ENCODE measurements at regions not wholly inside any gene's neighbourhood (a gene's known extent, or its start where the extent isn't known, plus 50 kb on each side); places are given as distances from the start of the nearest gene placed in this dataset.

DNA sequence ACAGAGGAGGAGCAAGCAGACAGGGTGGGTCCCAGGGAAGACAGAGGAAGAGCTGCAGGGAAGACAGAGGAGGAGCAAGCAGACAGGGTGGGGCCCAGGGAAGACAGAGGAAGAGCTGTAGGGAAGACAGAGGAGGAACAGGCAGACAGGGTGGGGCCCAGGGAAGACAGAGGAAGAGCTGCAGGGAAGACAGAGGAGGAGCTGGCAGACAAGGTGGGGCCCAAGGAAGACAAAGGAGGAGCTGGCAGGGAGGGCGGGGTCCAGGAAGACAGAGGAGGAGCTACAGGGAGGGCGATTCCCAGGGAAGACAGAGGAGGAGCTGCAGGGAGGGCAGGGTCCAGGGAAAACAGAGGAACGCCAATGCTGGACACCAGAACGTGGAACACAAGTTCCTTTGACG is 66.5 kb downstream of the PLXNA1 start:
- no peak for DNase-seq

DNA sequence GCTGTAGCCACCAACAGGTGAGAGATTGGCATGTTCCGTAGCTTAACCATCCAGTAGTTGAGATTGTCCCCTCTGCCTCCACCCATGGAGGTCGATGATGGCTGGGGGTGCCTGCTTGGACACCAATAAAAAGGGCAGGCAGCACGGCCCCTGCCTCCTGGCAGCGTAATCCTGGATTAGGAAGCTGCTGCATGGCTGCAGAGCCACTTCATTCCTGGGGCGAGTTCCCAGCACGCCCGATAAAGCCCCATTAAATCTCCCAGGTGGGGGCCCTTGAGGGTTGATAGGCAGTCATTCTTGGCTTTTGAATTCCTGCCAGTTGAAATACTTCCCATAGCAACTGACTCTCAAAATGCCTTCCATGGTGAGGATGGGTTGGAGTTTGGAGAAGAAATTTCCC is 67.8 kb downstream of the PLXNA1 start:
- no peak for DNase-seq

DNA sequence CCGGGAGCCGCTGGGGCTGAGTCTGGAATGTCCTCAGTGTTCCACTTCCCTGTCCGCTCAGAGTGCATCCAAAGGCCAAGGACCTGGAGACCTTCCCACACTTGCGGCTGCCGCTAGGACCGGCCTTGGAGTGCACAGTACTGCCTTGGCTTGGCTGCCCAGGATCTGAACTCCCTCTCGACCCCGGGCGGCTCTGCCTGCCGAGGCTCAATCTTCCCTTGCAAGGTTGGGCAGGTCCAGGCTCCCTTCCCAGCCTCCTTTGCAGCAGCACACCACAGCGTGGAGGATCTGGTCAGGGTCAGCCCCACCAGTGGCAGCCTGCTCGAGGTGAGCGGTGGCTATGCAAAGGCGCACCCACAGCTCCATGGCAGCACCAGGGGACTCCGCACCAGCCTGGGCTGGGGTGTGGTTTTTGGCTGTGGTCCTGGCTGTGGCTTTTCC is 69.2 kb downstream of the PLXNA1 start:
- no peak for DNase-seq

DNA sequence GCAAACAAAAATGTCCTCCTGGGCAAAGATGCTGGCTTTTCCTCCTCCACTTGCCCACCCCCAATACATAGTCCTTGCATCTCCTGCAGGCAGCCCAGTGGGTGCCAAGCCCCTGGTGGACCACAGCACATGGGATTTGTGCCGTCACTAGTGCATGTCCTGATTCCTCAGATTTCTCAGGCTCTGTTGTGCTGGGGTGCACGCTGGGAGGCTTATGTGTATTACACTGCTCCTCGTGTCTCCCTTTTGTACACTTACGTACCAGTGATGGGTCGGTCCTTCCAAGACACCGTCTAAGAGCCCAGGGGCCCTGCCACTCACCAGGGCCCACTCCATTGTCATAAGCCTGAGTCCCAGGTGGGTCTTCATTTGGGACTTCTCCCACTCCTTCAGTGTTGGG is 70.1 kb downstream of the PLXNA1 start:
- no peak for DNase-seq

DNA sequence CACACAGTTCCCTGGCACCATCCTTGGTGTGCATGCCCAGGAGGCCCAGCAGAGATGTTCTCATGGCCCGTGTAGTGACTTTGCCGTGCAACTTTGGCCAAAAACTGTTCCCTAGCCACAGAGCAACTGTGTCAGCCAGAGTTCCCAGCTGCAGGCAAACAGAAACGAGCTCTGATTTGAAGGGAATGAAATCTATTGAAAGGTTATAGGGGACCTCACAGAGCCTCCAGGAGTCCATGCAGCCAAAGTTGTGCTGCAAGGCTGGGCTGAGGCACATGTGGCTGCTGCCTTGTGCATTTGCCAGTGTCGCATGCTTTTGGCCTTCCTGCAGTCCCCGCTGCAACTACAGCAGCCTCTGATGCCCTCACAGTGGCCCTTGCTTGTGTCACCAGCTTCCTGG is 70.5 kb downstream of the PLXNA1 start:
- no peak for DNase-seq

DNA sequence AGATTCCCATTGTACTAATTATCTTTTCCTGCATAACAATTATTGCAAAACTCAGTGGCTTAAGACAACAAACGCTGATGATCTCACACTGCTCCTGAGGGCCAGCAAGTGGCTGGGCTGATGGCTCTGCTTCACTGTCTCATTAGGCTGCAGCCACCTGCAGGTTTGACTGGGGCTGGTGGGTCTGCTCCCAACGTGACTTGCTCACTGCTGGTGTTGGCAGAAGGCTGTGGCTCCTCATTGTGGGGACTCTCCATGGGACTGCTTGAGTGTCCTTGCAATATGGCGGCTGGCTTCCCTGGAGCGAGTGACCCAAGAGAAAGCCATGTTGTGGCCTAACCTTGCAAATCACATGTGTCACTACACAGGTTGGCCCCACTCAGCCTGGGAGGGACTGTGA is 71.1 kb downstream of the PLXNA1 start:
- DNase-seq, result peak; percentile 4

DNA sequence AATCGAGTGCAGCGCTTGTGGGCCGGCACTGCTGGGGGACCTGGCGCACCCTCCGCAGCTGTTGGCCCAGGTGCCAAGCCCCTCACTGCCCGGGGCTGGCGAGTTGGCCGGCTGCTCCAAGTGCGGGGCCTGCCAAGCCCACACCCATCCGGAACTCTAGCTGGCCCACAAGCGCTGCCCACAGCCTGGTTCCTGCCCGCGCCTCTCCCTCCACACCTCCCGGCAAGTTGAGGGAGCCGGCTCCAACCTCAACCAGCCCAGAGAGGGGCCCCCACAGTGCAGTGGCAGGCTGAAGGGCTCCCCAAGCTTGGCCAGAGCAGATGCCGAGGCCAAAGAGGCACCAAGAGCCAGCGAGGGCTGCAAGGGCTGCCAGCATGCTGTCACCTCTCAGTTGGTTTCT is 73.4 kb downstream of the PLXNA1 start:
- no peak for DNase-seq

DNA sequence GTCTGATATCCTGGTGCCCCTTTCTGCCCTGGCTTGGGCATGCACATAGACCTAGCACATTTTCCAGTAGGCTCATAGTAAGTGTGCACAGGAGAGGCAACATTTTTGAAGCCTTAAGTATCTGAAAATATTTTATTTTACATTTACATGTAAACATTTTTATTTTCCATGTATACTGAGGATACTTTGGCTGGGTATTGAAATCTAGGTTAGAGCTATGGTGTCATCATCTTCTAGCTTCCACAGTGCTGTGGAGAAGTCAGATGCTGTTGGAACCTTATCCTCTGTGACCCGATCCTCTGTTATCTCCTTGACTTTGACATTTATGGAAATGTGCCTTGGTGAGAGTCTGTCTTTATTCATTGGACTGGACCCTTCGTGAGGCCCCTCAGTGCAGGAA is 74.1 kb downstream of the PLXNA1 start:
- no peak for DNase-seq

DNA sequence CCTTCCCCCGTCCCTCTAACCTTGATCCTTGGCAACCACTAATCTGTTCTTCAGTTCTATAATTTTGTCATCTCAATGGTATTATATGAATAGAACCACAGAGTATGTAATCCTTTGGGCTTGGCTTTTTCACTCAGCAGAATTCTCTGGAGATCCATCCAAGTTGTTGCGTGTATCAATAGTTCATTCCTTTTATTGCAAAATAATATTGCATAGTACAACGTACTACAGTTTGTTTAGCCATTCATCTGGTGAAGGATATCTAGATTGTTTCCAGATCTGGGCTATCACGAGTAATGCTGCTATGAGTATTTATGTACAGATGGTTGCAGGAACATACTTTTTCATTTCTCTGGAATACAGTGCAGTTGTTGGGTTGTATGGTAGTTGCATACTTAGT is 76.2 kb downstream of the PLXNA1 start:
- DNase-seq, result no peak

DNA sequence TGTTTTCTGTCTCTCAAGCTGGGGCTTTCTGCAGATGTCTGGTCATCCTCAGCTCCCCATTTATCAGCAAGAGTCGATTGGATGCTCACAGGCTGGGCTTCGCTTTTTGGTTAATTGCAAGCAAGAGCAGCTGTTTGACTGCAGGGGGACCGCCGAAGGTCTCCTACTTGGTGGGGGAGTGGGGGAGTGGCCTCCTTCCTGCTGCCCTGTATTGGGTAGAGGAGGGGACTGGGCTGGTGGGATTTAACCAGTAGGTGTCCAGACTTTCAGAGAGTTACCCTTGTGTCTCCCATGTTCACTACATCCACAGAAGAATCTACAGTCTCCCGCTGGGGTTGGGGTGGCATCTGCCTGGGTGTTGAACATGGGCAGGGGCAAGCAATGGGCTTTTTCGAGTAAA is 78.7 kb downstream of the PLXNA1 start:
- DNase-seq, result no peak

DNA sequence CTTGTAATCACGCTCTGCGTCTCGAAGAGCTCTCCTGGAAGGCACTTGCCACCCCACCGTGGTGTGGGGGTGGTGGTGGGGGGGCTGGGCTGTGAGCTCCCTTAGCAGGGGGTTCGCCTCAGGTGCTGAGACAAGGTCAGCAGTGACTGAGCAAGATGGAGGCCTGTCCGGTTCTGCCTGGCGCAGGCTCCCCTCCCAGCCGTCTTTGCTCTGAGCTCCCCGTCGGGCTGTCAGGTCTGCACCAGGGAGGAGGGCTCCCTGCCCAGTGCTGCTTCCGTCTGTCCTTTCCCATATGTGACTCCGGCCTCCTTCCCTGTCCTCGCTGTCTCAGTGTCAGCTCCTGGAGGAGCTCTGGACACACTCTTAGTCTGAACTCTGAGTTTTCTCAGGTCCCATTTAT is 80.0 kb downstream of the PLXNA1 start:
- DNase-seq, result no peak

DNA sequence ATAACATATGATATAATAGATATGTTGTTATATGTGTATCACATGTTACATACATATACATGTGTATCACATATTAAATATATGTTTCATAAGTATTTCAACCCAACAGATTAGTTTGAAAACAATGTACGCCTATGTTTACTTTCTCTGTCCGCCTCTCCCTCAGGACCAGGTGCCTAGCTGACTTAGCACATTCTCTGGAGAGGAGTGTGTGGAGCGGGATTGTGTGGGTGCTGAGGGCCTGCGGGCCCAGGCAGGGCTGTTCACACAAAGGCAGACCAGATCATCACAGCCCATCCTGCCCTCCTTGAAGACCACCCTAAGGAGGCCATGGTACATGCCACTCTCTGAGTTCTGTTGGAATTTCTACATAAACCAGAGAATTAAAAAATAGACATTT is 81.0 kb downstream of the PLXNA1 start:
- DNase-seq, result no peak

DNA sequence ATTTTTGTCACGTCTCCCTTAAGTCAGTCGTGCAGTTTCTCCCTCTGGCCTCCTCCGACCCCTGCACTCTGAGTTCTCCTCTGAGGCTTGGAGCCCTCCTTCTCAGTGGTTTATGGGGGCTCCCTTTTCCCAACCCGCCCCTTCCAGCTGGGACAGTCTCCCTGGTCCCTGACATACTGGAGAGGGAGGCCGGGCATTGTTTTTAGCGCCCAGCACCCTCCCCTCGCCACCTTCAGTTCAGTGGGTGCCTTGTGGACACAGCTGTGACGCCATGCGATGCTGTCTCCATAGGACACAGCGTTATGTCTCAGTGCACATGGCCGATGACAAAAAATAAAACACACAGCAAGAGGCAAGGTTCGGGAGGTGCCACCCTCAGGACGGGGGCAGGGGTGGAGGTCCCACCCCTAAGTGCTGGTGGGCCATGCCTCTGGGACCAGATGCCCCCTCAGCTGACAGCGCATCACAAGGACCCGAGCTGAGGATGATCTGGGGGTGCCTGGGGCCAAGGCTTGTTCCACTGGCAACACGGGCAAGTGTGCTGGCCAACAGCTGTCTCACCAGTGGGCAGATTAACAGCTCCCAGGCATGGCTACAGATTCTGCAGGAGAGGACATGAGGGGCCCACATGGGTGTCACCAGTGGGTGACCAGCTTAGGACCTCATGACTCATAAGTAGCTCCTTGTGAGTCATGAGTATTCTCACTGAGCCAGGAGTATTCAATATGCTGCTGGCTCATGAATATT is 81.6 kb downstream of the PLXNA1 start:
- DNase-seq, result no peak

DNA sequence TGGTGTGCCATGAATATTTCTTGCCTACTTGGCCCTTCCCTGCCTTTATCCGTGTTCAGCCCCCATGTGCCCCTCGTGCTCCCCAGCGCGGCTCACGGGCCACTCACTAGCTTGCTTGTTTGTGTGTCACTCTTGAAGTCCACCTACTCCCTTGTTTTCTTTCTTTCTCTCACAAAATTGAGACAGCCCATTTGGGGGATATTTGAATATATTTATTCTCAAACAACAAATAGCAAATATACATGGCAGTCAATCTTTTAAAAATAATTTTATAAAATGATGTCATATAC is 82.2 kb downstream of the PLXNA1 start:
- DNase-seq, result no peak

DNA sequence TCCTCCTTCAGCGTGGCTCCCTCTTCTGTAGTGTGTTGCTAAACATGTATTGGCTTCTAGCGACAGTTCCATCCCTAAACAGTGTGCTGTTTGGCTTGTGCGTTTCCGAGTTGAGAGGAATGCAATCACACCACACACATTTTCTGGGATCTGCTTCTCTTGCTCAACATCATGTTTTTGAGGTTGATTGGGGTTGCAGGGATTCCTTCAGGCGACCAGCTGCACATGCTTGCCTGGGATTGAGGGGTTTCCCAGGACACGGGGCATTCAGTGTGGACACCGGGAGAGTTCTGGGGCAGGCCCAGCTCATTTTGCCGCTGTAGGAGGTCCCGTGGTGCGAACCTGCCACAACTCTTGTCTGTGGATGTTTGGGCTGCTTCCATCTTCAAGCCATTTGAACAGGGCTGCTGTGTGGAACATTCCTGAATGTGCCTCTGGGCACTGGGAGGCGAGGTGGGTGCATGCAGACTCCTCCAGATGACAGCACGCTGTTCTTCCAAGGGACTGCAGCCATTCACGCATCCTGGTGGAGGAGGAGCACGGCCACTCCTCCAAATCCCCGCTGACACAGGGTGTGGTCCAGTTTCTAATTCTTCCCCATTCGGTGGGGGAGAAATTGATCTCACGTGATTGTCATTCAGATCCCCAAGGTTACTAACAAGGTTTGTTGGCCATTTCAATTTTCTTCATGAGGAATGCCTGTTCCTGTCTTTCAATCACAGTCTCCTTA is 82.8 kb downstream of the PLXNA1 start:
- no peak for DNase-seq

DNA sequence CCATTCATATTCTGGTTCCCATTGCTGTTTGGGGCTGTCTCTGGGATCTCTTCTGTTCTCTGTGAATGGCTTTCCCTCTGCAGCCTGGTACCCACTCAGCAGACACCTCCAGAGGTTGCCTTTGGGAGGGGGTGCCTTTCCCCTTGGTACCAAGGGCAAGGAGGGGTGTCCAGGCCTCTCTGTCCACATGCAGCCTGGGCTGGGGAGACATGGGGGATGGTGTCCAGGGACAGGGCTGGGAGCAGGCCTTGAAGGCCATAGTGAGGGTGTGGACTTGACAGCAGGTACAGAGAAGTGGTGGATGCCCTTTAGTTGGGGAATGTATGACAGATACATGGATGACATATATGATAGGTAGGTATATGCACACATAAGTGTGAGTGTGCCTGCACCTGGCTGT is 83.7 kb downstream of the PLXNA1 start:
- DNase-seq, result no peak

DNA sequence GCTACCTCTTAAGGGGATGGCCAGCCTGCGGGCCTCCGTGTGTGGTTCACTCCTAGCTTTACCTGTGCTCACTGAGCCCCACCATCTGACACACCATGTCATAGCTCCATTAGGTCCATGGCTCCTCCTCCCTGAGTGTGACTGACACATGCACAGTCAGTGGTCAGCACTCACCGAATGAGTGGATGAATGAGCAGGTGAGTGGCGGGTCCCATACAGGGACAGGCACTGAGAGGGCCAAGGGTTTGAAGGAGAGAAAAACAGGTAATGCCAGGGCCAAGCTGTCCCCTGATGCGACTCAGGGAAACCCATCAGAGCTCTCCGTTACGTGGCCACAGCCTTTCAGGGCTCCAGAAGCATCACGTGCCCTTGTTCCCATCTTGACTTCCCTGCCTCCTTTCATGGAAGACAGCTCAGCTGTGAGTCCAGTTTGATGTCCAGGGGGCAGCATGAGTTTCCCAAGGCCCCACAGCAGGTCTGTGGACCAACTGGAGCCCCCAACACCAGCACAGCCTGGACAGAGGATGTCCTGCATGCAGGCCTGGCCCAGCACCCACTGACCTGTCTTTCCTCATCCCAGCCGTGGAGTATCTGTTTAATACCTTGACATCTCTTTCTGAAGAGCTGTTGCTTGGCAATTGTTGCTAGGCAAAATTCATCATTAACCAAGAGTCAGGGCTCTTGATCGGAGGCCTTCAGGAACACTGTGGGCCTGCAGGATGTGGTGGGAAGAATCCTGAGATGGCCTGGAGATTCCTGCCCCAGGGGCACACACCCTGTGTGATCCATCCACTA is 84.4 kb downstream of the PLXNA1 start:
- DNase-seq, result no peak

DNA sequence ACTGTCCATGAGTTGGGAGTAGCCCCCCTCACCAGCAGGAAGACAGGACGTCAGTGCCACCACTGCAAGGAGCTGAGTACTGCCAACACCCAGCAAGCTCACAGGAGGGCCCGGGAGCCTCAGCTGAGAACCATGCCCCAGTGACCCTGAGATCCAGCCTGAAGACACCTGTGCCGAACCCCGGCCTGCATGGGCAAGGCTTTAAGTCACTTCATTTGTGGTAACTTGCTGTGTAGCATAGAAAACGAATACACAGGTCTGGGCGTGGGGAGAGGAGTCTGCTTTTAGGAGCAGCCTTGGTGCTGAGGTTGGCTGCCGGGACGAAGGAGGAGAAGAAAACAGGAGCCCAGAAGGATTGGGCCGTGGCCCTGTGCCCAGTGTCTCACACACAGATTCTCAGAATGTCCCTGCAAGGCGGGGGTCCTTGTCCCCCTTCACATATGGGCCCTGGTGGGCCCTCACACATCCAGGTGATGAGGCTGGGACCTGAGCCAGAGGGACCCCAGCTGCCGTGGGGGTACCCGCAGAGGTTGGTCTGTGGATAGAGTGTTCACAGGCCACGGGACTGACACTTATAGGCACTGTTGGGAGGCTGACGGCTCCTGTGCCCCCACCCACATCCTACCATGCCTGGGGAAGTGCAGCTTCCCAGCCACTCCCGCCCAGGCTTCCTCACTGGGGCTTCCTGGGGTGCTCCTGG is 85.3 kb downstream of the PLXNA1 start:
- no peak for DNase-seq

DNA sequence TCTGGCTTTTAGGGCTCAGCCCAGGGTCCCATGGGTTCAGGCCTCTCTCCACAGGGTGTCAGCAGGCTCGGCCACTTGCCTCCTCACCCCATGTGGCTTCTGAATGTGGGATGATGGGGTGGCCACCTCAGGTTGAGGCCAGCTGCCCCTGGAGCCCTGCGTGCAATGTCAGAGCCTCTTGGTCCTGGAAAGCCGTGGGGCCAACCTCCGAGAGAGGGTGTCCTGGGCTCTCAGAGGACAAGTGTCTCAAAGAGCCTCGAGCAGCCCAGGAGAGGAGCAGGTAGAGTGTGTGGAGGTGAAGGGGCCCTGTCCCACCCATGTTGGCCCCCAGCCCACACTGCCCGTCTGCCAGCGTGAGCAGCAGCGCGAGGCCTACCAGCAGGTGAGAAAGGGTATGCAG is 86.0 kb downstream of the PLXNA1 start:
- no peak for DNase-seq

DNA sequence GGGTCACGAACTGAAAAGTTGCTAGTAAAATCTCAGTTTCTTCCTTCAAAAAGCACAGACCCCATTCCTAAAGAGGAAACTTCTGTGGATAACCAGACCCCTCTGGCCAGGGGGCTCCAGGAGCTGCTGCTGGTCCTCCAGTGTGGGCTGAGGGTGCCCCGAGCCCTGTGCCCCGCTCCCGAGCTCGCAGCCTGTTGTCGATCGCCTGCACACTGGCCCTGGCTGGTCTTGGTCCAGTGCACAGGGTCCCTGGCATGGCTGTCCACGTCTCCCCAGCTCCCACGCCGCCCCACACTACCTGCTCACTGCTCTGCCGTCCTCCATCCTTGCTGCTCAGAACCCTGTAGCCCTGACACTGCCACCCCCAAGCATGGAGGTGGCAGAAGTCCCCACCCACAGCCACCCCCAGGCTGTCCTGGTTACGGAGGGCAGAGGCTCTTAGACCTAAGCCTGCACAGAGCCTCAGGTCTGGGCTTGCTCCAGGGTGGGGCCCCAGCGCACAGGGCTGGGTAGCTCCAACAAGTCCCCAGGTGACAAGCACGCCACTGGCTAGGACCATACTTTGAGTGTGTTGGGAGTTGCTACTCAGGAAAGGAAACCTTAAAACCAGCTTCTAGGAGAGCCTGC is 87.0 kb downstream of the PLXNA1 start:
- DNase-seq, result no peak

DNA sequence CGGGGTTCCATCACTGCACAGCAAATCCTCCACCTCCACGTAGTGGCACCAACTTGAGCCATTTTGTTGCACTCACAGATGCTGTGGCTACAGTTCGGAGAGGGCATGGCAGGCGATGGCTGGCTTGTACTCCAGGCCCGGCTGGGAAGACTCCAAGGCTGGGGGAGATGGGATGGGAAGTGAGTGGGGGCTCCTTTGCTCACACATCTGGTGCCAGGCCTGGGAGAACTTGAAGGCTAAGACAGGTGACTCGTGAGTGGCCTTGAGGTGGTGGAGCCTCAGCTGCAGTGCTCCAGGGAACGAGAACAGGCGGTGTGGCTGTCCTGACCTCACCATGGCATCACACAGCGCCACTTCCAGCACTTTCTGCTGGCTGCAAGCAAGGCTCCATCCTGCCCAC is 87.9 kb downstream of the PLXNA1 start:
- no peak for DNase-seq

DNA sequence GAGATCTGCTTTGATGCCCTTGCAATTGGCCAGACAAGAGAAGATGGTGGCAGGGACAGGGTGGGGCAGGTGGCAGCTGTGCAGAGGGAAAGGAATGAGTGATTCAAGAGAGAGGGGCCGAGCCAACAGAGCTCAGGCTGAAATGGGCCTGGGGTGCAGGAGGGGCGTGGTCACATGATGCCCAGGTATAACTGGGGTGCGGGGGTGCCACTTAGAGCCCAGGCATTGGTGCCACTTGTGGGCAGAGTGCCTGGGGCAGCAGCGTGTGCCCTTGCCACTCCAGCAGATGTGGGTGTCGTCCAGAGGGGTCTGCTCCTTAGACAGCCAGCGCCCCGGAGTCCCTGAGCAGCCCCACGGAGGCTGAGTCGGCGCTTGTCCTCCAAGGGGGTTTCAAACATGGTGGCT is 88.7 kb downstream of the PLXNA1 start:
- no peak for DNase-seq

DNA sequence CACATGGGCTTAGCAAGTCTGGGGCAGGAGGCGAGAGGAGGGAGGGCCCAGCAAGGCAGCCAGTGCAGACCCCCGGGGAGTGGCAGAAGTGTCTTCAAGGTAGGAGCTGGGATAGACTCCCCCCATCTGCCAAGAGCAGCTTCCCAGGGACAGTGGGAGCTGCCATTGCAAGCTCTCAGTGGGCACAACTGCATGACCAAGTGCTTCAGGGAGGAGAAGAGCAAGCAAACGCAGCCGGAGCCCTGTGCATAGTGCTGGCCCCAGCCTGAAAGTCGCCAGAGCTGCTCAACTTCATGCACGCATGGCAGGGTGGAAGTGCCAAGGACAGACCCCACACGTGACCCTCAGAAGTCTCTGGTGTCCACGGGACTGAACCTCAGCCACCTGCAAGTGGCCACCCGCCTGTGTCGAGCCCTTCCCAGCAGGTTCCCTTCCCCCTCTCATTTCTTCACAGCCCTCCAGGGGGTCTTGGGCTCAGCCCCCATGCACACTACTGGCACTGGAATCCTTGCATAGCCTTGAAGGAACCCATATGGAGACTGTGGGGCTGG is 89.4 kb downstream of the PLXNA1 start:
- no peak for DNase-seq

Measured in NCI-H69 (cell line).